IMR-90 (cell line): ENCODE measurements at regions not wholly inside any gene's neighbourhood (a gene's known extent, or its start where the extent isn't known, plus 50 kb on each side); places are given as distances from the start of the nearest gene placed in this dataset.

Source experiments
- ATAC-seq: fragments of 200-7000 bp; cut with Tn5 transposase; 2 replicates; pipeline ENCODE4 v1.9.1; 2020; ENCODE audit warnings: low read depth, mild to moderate bottlenecking, moderate library complexity
- BruUV-seq: library from RNA; stranded (reverse); fragments of 400-500 nt; replicated peaks from 2 replicates; lab custom pipeline; 2021; lab: Mats Ljungman, UMichigan
- CTCF ChIA-PET: fragments of 300-600 bp; formaldehyde crosslinking; extraction: SDS; loops from one replicate; lab custom pipeline; 2021; ENCODE audit warnings: antibody characterized with exemption; lab: Yijun Ruan, JAX
- POLR2A ChIA-PET: fragments of 300-600 bp; sonication (Branson Sonifier 250); formaldehyde crosslinking; loops from one replicate; lab custom pipeline; 2022; ENCODE audit warnings: antibody characterized with exemption; ENCODE audit not compliant: unreplicated experiment; lab: Charles Lee
- DNase-seq: peaks from one replicate; pipeline ENCODE4 v3.0.0; 2013
- H2AFZ ChIP-seq: replicated peaks from 2 replicates; pipeline ENCODE3; 2013; ENCODE audit warnings: low read length, mild to moderate bottlenecking; ENCODE audit not compliant: poor library complexity
- H2AK5ac ChIP-seq: 2 replicates; pipeline ENCODE4 v1.6.1; 2013; ENCODE audit warnings: low read depth, low read length, inconsistent platforms
- H2AK9ac ChIP-seq: replicated peaks from 2 replicates; pipeline ENCODE3; 2013; ENCODE audit warnings: mild to moderate bottlenecking, low read depth, low read length, moderate library complexity; ENCODE audit not compliant: poor library complexity
- H2BK120ac ChIP-seq: 2 replicates; pipeline ENCODE4 v1.6.1; 2013; ENCODE audit warnings: low read depth, low read length, inconsistent platforms
- H2BK15ac ChIP-seq: 3 replicates; pipeline ENCODE4 v1.6.1; 2013; ENCODE audit warnings: low read depth, low read length, inconsistent platforms
- H2BK20ac ChIP-seq: 2 replicates; pipeline ENCODE4 v1.6.1; 2013; ENCODE audit warnings: low read depth, mild to moderate bottlenecking, inconsistent platforms, low read length, moderate library complexity
- H2BK5ac ChIP-seq: 2 replicates; pipeline ENCODE4 v1.6.1; 2013; ENCODE audit warnings: mild to moderate bottlenecking, low read depth, low read length, inconsistent platforms; ENCODE audit not compliant: poor library complexity, severe bottlenecking
- H3K14ac ChIP-seq: replicated peaks from 2 replicates; pipeline ENCODE4 v1.6.1; 2013; ENCODE audit warnings: low read depth, low read length, inconsistent platforms
- H3K18ac ChIP-seq: 2 replicates; pipeline ENCODE4 v1.6.1; 2013; ENCODE audit warnings: low read depth, low read length, control low read depth
- H3K23ac ChIP-seq: 2 replicates; pipeline ENCODE4 v1.6.1; 2013; ENCODE audit warnings: low read depth, low read length, inconsistent platforms
- H3K27ac ChIP-seq: 2 replicates; pipeline ENCODE4 v1.5.1; 2013; ENCODE audit warnings: mild to moderate bottlenecking, control low read depth, low read length; ENCODE audit not compliant: insufficient read depth
- H3K27me3 ChIP-seq: 2 replicates; pipeline ENCODE4 v1.6.1; 2013; ENCODE audit warnings: low read length; ENCODE audit not compliant: control insufficient read depth, insufficient read depth
- H3K36me3 ChIP-seq: 2 replicates; pipeline ENCODE4 v1.6.1; 2013; ENCODE audit warnings: low read length, mixed read lengths; ENCODE audit not compliant: control insufficient read depth, insufficient read depth
- H3K4ac ChIP-seq: 2 replicates; pipeline ENCODE4 v1.6.1; 2013; ENCODE audit warnings: low read depth, low read length, inconsistent platforms
- H3K4me1 ChIP-seq: 2 replicates; pipeline ENCODE4 v1.6.1; 2013; ENCODE audit warnings: low read length, mixed read lengths; ENCODE audit not compliant: control insufficient read depth, insufficient read depth
- H3K4me2 ChIP-seq: 2 replicates; pipeline ENCODE4 v1.6.1; 2013; ENCODE audit warnings: low read depth, mild to moderate bottlenecking, control low read depth, low read length, moderate library complexity
- H3K4me3 ChIP-seq: 2 replicates; pipeline ENCODE4 v1.5.1; 2013; ENCODE audit warnings: low read depth, mild to moderate bottlenecking, control low read depth, low read length, moderate library complexity; ENCODE audit not compliant: insufficient read depth
- H3K56ac ChIP-seq: 2 replicates; pipeline ENCODE4 v1.6.1; 2013; ENCODE audit warnings: low read length, inconsistent platforms; ENCODE audit not compliant: insufficient read depth; ENCODE audit errors: extremely low read depth
- H3K79me1 ChIP-seq, 2 experiments: 2 replicates each; pipeline ENCODE4 v1.6.1; 2013; ENCODE audit warnings: low read length in 2 of 2, inconsistent platforms in 1 of 2, low read depth in 1 of 2
- H3K9ac ChIP-seq: 2 replicates; pipeline ENCODE4 v1.6.1; 2013; ENCODE audit warnings: low read depth, low read length, control low read depth
- H3K9me1 ChIP-seq: 2 replicates; pipeline ENCODE4 v1.6.1; 2013; ENCODE audit warnings: low read length, inconsistent platforms; ENCODE audit not compliant: insufficient read depth
- H3K9me3 ChIP-seq: 2 replicates; pipeline ENCODE4 v1.6.1; 2013; ENCODE audit warnings: low read length; ENCODE audit not compliant: control insufficient read depth, insufficient read depth
- H4K20me1 ChIP-seq: 2 replicates; pipeline ENCODE4 v1.6.1; 2013; ENCODE audit warnings: low read length, inconsistent platforms; ENCODE audit not compliant: insufficient read depth
- H4K5ac ChIP-seq: 2 replicates; pipeline ENCODE4 v1.6.1; 2013; ENCODE audit warnings: mild to moderate bottlenecking, low read depth, low read length, control low read depth
- H4K8ac ChIP-seq, 2 experiments: 2 replicates each; pipeline ENCODE4 v1.6.1; 2013; ENCODE audit warnings: low read depth in 2 of 2, low read length in 2 of 2, control low read depth in 1 of 2, inconsistent platforms in 1 of 2
- H4K91ac ChIP-seq: 2 replicates; pipeline ENCODE4 v1.6.1; 2013; ENCODE audit warnings: low read depth, low read length, inconsistent platforms; ENCODE audit not compliant: insufficient read depth
- BHLHE40 ChIP-seq: fragments of 150-350 bp; IDR thresholded peaks from 2 replicates; pipeline ENCODE4 v1.6.1; 2016; ENCODE audit warnings: mild to moderate bottlenecking, low read depth, low read length
- CEBPB ChIP-seq: IDR thresholded peaks from 2 replicates; pipeline ENCODE4 v1.6.1; 2012; ENCODE audit warnings: low read depth, low read length, improper control_type of control experiment
- CHD1 ChIP-seq: IDR thresholded peaks from 2 replicates; pipeline ENCODE4 v1.6.1; 2012; ENCODE audit warnings: low read depth, low read length, improper control_type of control experiment
- ELK1 ChIP-seq: fragments of 150-350 bp; IDR thresholded peaks from 2 replicates; pipeline ENCODE4 v1.6.1; 2016; ENCODE audit warnings: low read depth, mild to moderate bottlenecking, low read length, moderate library complexity, borderline replicate concordance
- FOS ChIP-seq: fragments of 150-350 bp; IDR thresholded peaks from 2 replicates; pipeline ENCODE4 v1.6.1; 2016; ENCODE audit warnings: low read depth, low read length
- MAFK ChIP-seq: IDR thresholded peaks from 2 replicates; pipeline ENCODE4 v1.6.1; 2012; ENCODE audit warnings: low read depth, low read length, improper control_type of control experiment
- MAZ ChIP-seq: IDR thresholded peaks from 2 replicates; pipeline ENCODE4 v1.6.1; 2012; ENCODE audit warnings: low read depth, mild to moderate bottlenecking, low read length, improper control_type of control experiment, moderate library complexity, borderline replicate concordance
- MXI1 ChIP-seq: IDR thresholded peaks from 2 replicates; pipeline ENCODE4 v1.6.1; 2012; ENCODE audit warnings: low read depth, mild to moderate bottlenecking, low read length, moderate library complexity, borderline replicate concordance
- NFE2L2 ChIP-seq: fragments of 150-350 bp; IDR thresholded peaks from 2 replicates; pipeline ENCODE4 v1.6.1; 2016; ENCODE audit warnings: low read depth, mild to moderate bottlenecking, low read length
- POLR2A ChIP-seq: IDR thresholded peaks from 2 replicates; pipeline ENCODE4 v1.6.1; 2012; ENCODE audit warnings: mild to moderate bottlenecking, low read depth, low read length
- RAD21 ChIP-seq: IDR thresholded peaks from 2 replicates; pipeline ENCODE4 v1.6.1; 2012; ENCODE audit warnings: low read length, improper control_type of control experiment
- RCOR1 ChIP-seq: IDR thresholded peaks from 2 replicates; pipeline ENCODE4 v1.6.1; 2012; ENCODE audit warnings: mild to moderate bottlenecking, low read length, improper control_type of control experiment; ENCODE audit not compliant: insufficient replicate concordance
- RFX5 ChIP-seq: IDR thresholded peaks from 2 replicates; pipeline ENCODE4 v1.8.0; 2012; ENCODE audit warnings: low read depth, mild to moderate bottlenecking, low read length, moderate library complexity
- SMC3 ChIP-seq: fragments of 150-350 bp; IDR thresholded peaks from 2 replicates; pipeline ENCODE4 v1.6.1; 2016; ENCODE audit warnings: low read depth, mild to moderate bottlenecking, antibody characterized with exemption, low read length, moderate library complexity
- WGBS, 2 experiments: methylation state at CpG; one replicate each; pipeline versions ENCODE4 v1.1.5 to v1.1.7; 2013; ENCODE audit warnings: missing lambda C conversion rate in 2 of 2; ENCODE audit not compliant: insufficient read length in 1 of 2; ENCODE audit errors: extremely low coverage in 2 of 2; 5-methylcytosine and 5-hydroxymethylcytosine counted together
- dilution Hi-C: fragments of 300-500 bp; cut with HindIII; formaldehyde crosslinking; loops from one replicate; pipeline ENCODE4 v1.14.3; 2018; ENCODE audit warnings: low sequenced_read_pairs; ENCODE audit not compliant: unreplicated experiment
- in situ Hi-C: fragments of 300-500 bp; cut with MboI; formaldehyde crosslinking; loops from 3 replicates; pipeline ENCODE4 v1.14.3; 2019; ENCODE audit warnings: low sequenced_read_pairs, inconsistent platforms, mixed read lengths
- intact Hi-C: fragments of 100-400 bp; cut with micrococcal nuclease; formaldehyde crosslinking; loops from 2 replicates; pipeline ENCODE4 v1.10.0; 2022
- TF ChIP-seq, protein P1 (sequence below): conservative IDR thresholded peaks from 2 replicates; pipeline ENCODE4 v1.5.1; 2012; ENCODE audit warnings: mild to moderate bottlenecking, low read depth, low read length, improper control_type of control experiment
- TF ChIP-seq, protein P2 (sequence below): fragments of 150-350 bp; IDR thresholded peaks from 2 replicates; pipeline ENCODE4 v1.6.1; 2017; ENCODE audit warnings: mild to moderate bottlenecking, antibody characterized with exemption, low read length, low read depth

- Histone ChIP-seq H3K9me3 (no peaks in the 10 kb centered on the region), H3K4me3 (no peak overlapping the region), H3K18ac (no peak overlapping the region), H3K9ac (no peak overlapping the region), H2BK5ac (no peak overlapping the region), H3K4me1 (peaks cover 17% of the 10 kb centered on the region), H4K91ac (no peak overlapping the region), H2AFZ (no peak overlapping the region), H3K27me3 (no peaks in the 10 kb centered on the region), H3K14ac (no peak overlapping the region), H3K4me2 (no peak overlapping the region), H2AK9ac (no peak overlapping the region), H2BK20ac (0 out of 2 replicates have a peak overlapping the region, but pooled peaks have one; percentile 34), H2AK5ac (no peak overlapping the region), H4K20me1 (no peaks in the 10 kb centered on the region), H3K36me3 (no peaks in the 10 kb centered on the region), H2BK15ac (no peak overlapping the region), H4K8ac (no peak overlapping the region), H3K4ac (no peak overlapping the region), H3K9me1 (peaks cover 7% of the 10 kb centered on the region; the same call in 1 of the 2 replicates), H4K5ac (no peak overlapping the region), H3K56ac (no peak overlapping the region), H3K79me1 (peaks cover 0 to 9% of the 10 kb centered on the region in 2 experiments; a peak in 1 of 4 replicates), H3K27ac (no peak overlapping the region), H2BK120ac (peak overlapping the region; percentile 20; the same call in 1 of the 2 replicates), H3K23ac (no peak overlapping the region)
- dilution Hi-C loops (no loop called here), intact Hi-C loops (no loop called here), in situ Hi-C loops (no loop called here)
- no CpG with 5 or more reads among the region's 2 CpGs for WGBS, 2 experiments
- DNase-seq = no peak
- no TSS peak for BruUV-seq
- no peak for ATAC-seq
- ChIA-PET POLR2A (no interaction called here), CTCF (interaction anchor here (0.6 kb wide), 1 partner anchor 872 kb away, joined by 3 read pairs; no protein-coding TSS in a partner anchor)
- TF ChIP-seq POLR2A = no peak
- TF ChIP-seq ELK1 = no peak
- TF ChIP-seq, protein P1, sequence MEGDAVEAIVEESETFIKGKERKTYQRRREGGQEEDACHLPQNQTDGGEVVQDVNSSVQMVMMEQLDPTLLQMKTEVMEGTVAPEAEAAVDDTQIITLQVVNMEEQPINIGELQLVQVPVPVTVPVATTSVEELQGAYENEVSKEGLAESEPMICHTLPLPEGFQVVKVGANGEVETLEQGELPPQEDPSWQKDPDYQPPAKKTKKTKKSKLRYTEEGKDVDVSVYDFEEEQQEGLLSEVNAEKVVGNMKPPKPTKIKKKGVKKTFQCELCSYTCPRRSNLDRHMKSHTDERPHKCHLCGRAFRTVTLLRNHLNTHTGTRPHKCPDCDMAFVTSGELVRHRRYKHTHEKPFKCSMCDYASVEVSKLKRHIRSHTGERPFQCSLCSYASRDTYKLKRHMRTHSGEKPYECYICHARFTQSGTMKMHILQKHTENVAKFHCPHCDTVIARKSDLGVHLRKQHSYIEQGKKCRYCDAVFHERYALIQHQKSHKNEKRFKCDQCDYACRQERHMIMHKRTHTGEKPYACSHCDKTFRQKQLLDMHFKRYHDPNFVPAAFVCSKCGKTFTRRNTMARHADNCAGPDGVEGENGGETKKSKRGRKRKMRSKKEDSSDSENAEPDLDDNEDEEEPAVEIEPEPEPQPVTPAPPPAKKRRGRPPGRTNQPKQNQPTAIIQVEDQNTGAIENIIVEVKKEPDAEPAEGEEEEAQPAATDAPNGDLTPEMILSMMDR = no peak
- no peak for TF ChIP-seq MAZ
- no peak for TF ChIP-seq CHD1
- TF ChIP-seq FOS = no peak
- no peak for TF ChIP-seq NFE2L2
- no peak for TF ChIP-seq MAFK
- no peak for TF ChIP-seq RCOR1
- no peak for TF ChIP-seq BHLHE40
- no peak for TF ChIP-seq SMC3
- no peak for TF ChIP-seq RAD21
- TF ChIP-seq CEBPB = no peak
- TF ChIP-seq, protein P2, sequence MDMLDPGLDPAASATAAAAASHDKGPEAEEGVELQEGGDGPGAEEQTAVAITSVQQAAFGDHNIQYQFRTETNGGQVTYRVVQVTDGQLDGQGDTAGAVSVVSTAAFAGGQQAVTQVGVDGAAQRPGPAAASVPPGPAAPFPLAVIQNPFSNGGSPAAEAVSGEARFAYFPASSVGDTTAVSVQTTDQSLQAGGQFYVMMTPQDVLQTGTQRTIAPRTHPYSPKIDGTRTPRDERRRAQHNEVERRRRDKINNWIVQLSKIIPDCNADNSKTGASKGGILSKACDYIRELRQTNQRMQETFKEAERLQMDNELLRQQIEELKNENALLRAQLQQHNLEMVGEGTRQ = no peak
- no peak for TF ChIP-seq RFX5
- no peak for TF ChIP-seq MXI1
Measured at GRCh38 chr7:41893656-41894055, 190.8 kb upstream of the INHBA start.
